ENCODE measurements at regions not wholly inside any gene's neighbourhood (a gene's known extent, or its start where the extent isn't known, plus 50 kb on each side); places are given as distances from the start of the nearest gene placed in this dataset.

GRCh38 chr5:39880985-39881384, 456.2 kb upstream of the DAB2 start:
- POLR2A ChIA-PET: no interaction called here
- H3K27ac Mint-ChIP-seq (ENCODE audit: low read depth, unreplicated experiment): no peak overlapping the region
- no peak for DNase-seq (ENCODE audit: unreplicated experiment)

GRCh38 chr5:39877479-39877878, 452.7 kb upstream of the DAB2 start:
- Mint-ChIP-seq H3K9me3 (ENCODE audit: unreplicated experiment) (no peaks in the 10 kb centered on the region), H3K36me3 (ENCODE audit: insufficient read depth, unreplicated experiment) (no peaks in the 10 kb centered on the region), H3K4me1 (ENCODE audit: insufficient read depth, unreplicated experiment) (no peaks in the 10 kb centered on the region), H3K27ac (ENCODE audit: low read depth, unreplicated experiment) (no peak overlapping the region), H3K27me3 (ENCODE audit: insufficient read depth, unreplicated experiment) (no peaks in the 10 kb centered on the region), H3K4me3 (ENCODE audit: unreplicated experiment) (no peak overlapping the region)
- BruUV-seq (replicated peaks): no TSS peak
- TF ChIP-seq, protein P1, sequence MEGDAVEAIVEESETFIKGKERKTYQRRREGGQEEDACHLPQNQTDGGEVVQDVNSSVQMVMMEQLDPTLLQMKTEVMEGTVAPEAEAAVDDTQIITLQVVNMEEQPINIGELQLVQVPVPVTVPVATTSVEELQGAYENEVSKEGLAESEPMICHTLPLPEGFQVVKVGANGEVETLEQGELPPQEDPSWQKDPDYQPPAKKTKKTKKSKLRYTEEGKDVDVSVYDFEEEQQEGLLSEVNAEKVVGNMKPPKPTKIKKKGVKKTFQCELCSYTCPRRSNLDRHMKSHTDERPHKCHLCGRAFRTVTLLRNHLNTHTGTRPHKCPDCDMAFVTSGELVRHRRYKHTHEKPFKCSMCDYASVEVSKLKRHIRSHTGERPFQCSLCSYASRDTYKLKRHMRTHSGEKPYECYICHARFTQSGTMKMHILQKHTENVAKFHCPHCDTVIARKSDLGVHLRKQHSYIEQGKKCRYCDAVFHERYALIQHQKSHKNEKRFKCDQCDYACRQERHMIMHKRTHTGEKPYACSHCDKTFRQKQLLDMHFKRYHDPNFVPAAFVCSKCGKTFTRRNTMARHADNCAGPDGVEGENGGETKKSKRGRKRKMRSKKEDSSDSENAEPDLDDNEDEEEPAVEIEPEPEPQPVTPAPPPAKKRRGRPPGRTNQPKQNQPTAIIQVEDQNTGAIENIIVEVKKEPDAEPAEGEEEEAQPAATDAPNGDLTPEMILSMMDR (IDR thresholded peaks at IDR 0.05; ENCODE audit: unreplicated experiment): no peak
- intact Hi-C loops (cut with micrococcal nuclease): no loop called here
- DNase-seq (ENCODE audit: unreplicated experiment): no peak
- ChIA-PET POLR2A (no interaction called here), CTCF (no interaction called here)

More at GRCh38 chr5:39880985-39881384, 456.2 kb upstream of the DAB2 start:
- Mint-ChIP-seq H3K27me3 (ENCODE audit: insufficient read depth, unreplicated experiment) (no peaks in the 10 kb centered on the region), H3K4me1 (ENCODE audit: insufficient read depth, unreplicated experiment) (no peaks in the 10 kb centered on the region), H3K36me3 (ENCODE audit: insufficient read depth, unreplicated experiment) (no peaks in the 10 kb centered on the region), H3K4me3 (ENCODE audit: unreplicated experiment) (no peak overlapping the region), H3K9me3 (ENCODE audit: unreplicated experiment) (no peaks in the 10 kb centered on the region)
- intact Hi-C loops (cut with micrococcal nuclease): no loop called here
- BruUV-seq (replicated peaks): no TSS peak
- CTCF ChIA-PET: no interaction called here
- TF ChIP-seq, protein P1 (IDR thresholded peaks at IDR 0.05; ENCODE audit: unreplicated experiment): no peak

DNA sequence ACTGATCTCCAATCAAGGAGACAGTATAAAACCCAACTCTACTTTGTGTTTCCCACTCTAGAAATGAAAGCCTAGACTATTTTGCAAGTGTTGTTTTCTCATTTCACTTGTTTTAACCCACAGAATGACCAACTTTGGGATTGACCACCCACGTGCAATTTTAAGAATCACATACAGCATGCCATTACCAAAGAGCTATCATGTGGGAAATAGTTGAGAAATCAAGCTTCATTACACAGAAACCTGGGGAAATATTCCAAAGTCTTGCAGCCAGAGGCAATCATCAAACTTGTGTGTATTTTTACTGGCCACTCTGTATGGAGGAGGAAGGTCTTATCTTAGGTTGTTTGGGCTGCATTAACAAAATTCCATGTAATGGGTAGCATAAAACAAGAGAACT, 451.4 kb upstream of the DAB2 start:
- BruUV-seq (replicated peaks): no TSS peak
- ChIA-PET CTCF (interaction anchor here (0.6 kb wide), 1 partner anchor 26 kb away, joined by 3 read pairs; no protein-coding TSS in a partner anchor), POLR2A (interaction anchor here (0.5 kb wide), 1 partner anchor 65 kb away, joined by 3 read pairs; no protein-coding TSS in a partner anchor)
- intact Hi-C loops (cut with micrococcal nuclease): no loop called here
- Mint-ChIP-seq H3K4me1 (ENCODE audit: insufficient read depth, unreplicated experiment) (no peaks in the 10 kb centered on the region), H3K27ac (ENCODE audit: low read depth, unreplicated experiment) (no peak overlapping the region), H3K9me3 (ENCODE audit: unreplicated experiment) (no peaks in the 10 kb centered on the region), H3K4me3 (ENCODE audit: unreplicated experiment) (no peak overlapping the region), H3K27me3 (ENCODE audit: insufficient read depth, unreplicated experiment) (no peaks in the 10 kb centered on the region), H3K36me3 (ENCODE audit: insufficient read depth, unreplicated experiment) (no peaks in the 10 kb centered on the region)
- peak; percentile 9 for DNase-seq (ENCODE audit: unreplicated experiment)
- TF ChIP-seq, protein P1 (IDR thresholded peaks at IDR 0.05; ENCODE audit: unreplicated experiment): no peak

- POLR2A ChIA-PET: interaction anchor here (0.6 kb wide), 1 partner anchor 22 kb away, joined by 3 read pairs; no protein-coding TSS in a partner anchor
- Mint-ChIP-seq H3K27ac (ENCODE audit: low read depth, unreplicated experiment) (no peak overlapping the region), H3K36me3 (ENCODE audit: insufficient read depth, unreplicated experiment) (no peaks in the 10 kb centered on the region), H3K27me3 (ENCODE audit: insufficient read depth, unreplicated experiment) (no peaks in the 10 kb centered on the region), H3K9me3 (ENCODE audit: unreplicated experiment) (peaks cover 9% of the 10 kb centered on the region), H3K4me3 (ENCODE audit: unreplicated experiment) (no peak overlapping the region), H3K4me1 (ENCODE audit: insufficient read depth, unreplicated experiment) (no peaks in the 10 kb centered on the region)
- DNase-seq (ENCODE audit: unreplicated experiment): no peak
- CTCF ChIA-PET: no interaction called here
- TF ChIP-seq, protein P1 (IDR thresholded peaks at IDR 0.05; ENCODE audit: unreplicated experiment): no peak
- BruUV-seq (replicated peaks): no TSS peak
- intact Hi-C loops (cut with micrococcal nuclease): no loop called here
These were observed 445.4 kb upstream of the DAB2 start for GRCh38 chr5:39870137-39870536.

All from MCF 10A (cell line).